C4-2B (cell line): ENCODE measurements at regions not wholly inside any gene's neighbourhood (a gene's known extent, or its start where the extent isn't known, plus 50 kb on each side); places are given as distances from the start of the nearest gene placed in this dataset.

Source experiments
- H3K27ac ChIP-seq: fragments of 450-650 bp; 2 replicates; pipeline ENCODE4 v1.5.1; 2017
- CTCF ChIP-seq: fragments of 450-650 bp; conservative IDR thresholded peaks from 2 replicates; pipeline ENCODE4 v1.5.1; 2017; ENCODE audit warnings: mild to moderate bottlenecking
- ZFX ChIP-seq: fragments of 450-650 bp; IDR thresholded peaks from 2 replicates; pipeline ENCODE4 v1.6.1; 2017

- no peak overlapping the region for H3K27ac ChIP-seq
- TF ChIP-seq CTCF (no peak), ZFX (no peak)
Measured at GRCh38 chr12:41968599-41968998, 176.1 kb downstream of the GXYLT1 start.

- TF ChIP-seq CTCF (no peak), ZFX (no peak)
- no peak overlapping the region for H3K27ac ChIP-seq
Measured at GRCh38 chr12:41967668-41968500, 176.8 kb downstream of the GXYLT1 start.

GRCh38 chr12:41966916-41967315 is 177.8 kb downstream of the GXYLT1 start:
- no peak overlapping the region for H3K27ac ChIP-seq
- no peak for TF ChIP-seq ZFX
- no peak for TF ChIP-seq CTCF

GRCh38 chr12:41966001-41966400 is 178.7 kb downstream of the GXYLT1 start:
- TF ChIP-seq ZFX = no peak
- TF ChIP-seq CTCF = no peak
- no peak overlapping the region; the same call in 1 of the 2 replicates for H3K27ac ChIP-seq

GRCh38 chr12:41963398-41963797 is 181.3 kb downstream of the GXYLT1 start:
- TF ChIP-seq ZFX (no peak), CTCF (no peak)
- no peak overlapping the region for H3K27ac ChIP-seq

- TF ChIP-seq CTCF (no peak), ZFX (no peak)
- H3K27ac ChIP-seq = no peak overlapping the region
Measured at GRCh38 chr12:41962171-41962572, 182.5 kb downstream of the GXYLT1 start.

GRCh38 chr12:41959271-41959670 is 185.4 kb downstream of the GXYLT1 start:
- H3K27ac ChIP-seq = no peak overlapping the region
- no peak for TF ChIP-seq CTCF
- TF ChIP-seq ZFX = no peak
